Lower leg skin (tissue), 4 donors: ENCODE measurements at regions not wholly inside any gene's neighbourhood (a gene's known extent, or its start where the extent isn't known, plus 50 kb on each side); places are given as distances from the start of the nearest gene placed in this dataset.

Source experiments
- DNase-seq, 2 donors: peaks; one replicate each; pipeline ENCODE4 v3.0.0-alpha.2; 2019; ENCODE audit warnings: low spot score in 2 of 2
- H3K4me3 ChIP-seq: fragments of 200-600 bp; sonication (generic); 2 replicates; pipeline ENCODE4 v1.5.1; 2017; ENCODE audit warnings: mild to moderate bottlenecking, low read depth; ENCODE audit not compliant: poor library complexity, severe bottlenecking
- POLR2A ChIP-seq, 2 donors: fragments of 450-650 bp; IDR thresholded peaks; one replicate each; pipeline ENCODE4 v1.6.1; 2016 to 2017; ENCODE audit warnings: antibody characterized with exemption in 2 of 2, mild to moderate bottlenecking in 1 of 2, moderate library complexity in 1 of 2
- WGBS, 2 donors: methylation state at CpG; one replicate each; pipeline ENCODE4 v1.1.5; 2018; 5-methylcytosine and 5-hydroxymethylcytosine counted together
- intact Hi-C: fragments of 100-400 bp; cut with DNase I; formaldehyde crosslinking; loops from one replicate; pipeline ENCODE4 v1.15.0; 2023; ENCODE audit warnings: low total_unique reads
- TF ChIP-seq, protein P1 (sequence below), 3 donors: fragments of 450-650 bp; IDR thresholded peaks; one replicate each; pipeline ENCODE4 v1.5.1; 2016; ENCODE audit warnings: antibody characterized with exemption in 3 of 3, mild to moderate bottlenecking in 3 of 3, moderate library complexity in 2 of 3

DNA sequence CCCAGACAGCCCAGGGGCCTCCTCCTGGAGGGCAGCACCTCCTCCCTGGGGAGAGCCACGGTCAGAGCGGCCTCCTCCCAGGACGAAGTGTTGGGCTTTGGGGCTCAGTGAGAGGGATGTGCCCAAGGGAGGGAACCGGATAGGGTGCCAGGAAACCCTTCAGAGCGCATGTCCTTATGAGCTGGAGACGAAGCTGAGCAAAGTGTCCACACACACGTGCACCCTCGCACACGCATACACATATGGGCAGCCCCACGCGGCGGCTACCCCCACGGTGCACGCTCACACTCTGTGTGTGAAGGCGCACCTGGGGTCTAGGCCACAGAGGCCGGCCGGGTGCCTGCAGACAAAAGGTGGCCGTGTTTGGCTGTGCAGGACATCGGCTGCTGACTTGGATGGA, 106.1 kb upstream of the HDAC4 start:
- 78 to 83% methylated on average over 18 to 19 of the region's 19 CpGs for WGBS, 2 donors
- intact Hi-C loops, result no loop called here
- TF ChIP-seq, protein P1, sequence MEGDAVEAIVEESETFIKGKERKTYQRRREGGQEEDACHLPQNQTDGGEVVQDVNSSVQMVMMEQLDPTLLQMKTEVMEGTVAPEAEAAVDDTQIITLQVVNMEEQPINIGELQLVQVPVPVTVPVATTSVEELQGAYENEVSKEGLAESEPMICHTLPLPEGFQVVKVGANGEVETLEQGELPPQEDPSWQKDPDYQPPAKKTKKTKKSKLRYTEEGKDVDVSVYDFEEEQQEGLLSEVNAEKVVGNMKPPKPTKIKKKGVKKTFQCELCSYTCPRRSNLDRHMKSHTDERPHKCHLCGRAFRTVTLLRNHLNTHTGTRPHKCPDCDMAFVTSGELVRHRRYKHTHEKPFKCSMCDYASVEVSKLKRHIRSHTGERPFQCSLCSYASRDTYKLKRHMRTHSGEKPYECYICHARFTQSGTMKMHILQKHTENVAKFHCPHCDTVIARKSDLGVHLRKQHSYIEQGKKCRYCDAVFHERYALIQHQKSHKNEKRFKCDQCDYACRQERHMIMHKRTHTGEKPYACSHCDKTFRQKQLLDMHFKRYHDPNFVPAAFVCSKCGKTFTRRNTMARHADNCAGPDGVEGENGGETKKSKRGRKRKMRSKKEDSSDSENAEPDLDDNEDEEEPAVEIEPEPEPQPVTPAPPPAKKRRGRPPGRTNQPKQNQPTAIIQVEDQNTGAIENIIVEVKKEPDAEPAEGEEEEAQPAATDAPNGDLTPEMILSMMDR (IDR thresholded peaks at IDR 0.05), result no peak
- no peak for DNase-seq
- H3K4me3 ChIP-seq, result no peak overlapping the region

DNA sequence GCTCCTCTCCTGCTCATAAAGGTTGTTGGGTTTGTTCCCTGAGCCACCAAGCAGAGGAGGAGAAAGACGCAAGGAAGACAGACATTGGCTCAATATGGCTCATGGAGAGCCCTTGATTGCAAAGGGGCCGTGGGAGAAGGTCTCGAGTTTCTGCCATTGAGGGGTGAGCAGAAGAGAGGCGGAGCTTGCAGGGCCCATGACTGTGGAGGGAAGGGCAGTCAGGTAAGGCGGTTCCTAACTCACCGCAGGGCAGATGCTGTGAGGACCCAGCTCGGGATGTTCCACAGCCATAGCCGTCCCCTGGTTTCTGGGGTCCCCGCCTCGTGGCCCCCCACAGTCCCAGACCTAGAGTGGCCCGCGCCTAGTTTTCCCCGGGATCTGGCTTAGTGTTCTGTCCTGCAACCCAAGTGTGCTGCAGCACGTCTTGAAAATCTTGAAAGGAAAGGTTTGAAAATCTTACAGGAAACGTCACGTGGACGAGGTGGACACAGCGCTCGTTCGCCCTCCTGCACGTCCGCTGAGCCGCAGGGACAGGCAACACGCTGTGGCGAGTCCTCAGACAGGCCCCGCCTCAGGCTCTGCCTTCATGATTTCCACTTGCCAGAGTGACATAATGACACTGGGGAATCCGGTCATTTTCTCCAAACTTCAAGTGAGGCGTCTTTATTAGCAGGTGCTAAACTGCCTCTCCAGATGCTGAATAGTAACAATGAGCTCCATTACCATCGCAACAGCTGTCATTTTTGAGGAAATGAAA, 105.5 kb upstream of the HDAC4 start:
- DNase-seq, result no peak
- intact Hi-C loops, result no loop called here
- H3K4me3 ChIP-seq, result no peak overlapping the region
- no peak for TF ChIP-seq POLR2A (IDR thresholded peaks at IDR 0.05)
- TF ChIP-seq, protein P1 (IDR thresholded peaks at IDR 0.05), result no peak
- 83% methylated on average over 28 to 29 of the region's 29 CpGs for WGBS, 2 donors

DNA sequence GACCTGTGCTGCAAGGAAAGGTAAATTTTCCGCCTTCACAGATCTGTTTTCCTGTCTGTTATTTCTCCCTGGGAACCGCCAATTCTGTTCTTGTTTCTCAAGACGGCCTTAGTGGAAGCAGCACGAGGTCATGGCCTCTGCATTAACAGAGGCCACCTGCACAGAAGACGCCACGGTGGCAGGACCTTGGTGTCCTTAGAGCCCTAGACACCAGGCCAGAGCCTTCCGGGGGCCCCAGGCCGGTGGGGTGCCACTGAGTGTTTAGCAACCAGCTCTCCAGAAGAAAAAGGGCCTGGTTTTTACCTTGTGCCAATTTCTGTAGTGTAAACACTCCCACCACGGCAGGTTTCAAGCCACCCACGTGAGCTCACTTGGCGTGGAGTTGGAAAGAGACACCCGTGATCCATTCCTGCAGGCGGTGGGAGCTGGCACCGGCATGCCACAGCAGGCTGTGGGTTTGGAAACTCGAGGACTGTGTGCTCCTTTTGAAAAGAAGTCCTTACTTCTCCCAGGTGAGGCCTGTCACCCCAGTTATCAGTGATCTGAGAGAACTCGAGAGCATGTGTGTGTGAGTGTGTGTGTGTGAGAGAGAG, 103.9 kb upstream of the HDAC4 start:
- TF ChIP-seq, protein P1 (IDR thresholded peaks at IDR 0.05), result no peak
- no peak for TF ChIP-seq POLR2A (IDR thresholded peaks at IDR 0.05)
- 78 to 81% methylated on average over 16 of the region's 16 CpGs for WGBS, 2 donors
- intact Hi-C loops, result no loop called here
- DNase-seq, result no peak
- H3K4me3 ChIP-seq, result no peak overlapping the region

DNA sequence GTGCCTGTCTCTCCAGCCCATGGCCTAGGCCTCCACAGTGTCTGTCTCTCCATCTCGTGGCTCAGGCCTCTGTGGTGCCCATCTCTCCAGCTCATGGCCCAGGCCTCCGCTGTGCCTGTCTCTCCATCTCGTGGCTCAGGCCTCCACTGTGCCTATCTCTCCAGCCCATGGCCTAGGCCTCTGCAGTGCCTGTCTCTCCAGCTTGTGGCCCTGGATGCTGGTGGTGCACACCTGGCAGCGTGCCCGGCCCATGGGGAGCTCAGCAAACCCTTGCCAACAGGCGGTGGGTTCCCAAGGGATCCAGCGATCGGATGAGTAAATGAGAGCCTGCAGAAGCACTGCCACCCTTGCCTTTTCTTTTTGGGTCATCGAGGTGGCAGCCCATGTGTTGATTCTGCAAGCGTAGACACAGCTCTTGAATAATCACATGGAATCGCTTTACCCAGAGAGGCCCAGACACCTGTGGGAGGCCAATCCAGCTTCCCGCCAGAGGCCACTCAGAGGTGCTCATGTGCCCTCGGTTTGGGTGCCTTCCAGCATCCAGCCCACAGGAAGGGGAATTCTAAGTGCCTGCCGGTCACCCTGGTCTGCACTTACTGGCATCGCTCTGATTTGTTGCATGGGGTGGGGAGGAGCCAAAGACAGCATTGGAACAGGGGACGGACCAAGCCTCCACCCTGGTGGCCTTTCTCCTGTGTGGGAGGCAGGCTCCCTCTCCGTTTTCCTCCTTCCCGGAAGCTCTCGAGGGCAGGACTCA, 101.8 kb upstream of the HDAC4 start:
- intact Hi-C loops, result no loop called here
- no peak overlapping the region for H3K4me3 ChIP-seq
- TF ChIP-seq, protein P1 (IDR thresholded peaks at IDR 0.05), result no peak
- no peak for TF ChIP-seq POLR2A (IDR thresholded peaks at IDR 0.05)
- DNase-seq, result no peak
- WGBS, 2 donors, result 87 to 89% methylated on average over 18 of the region's 19 CpGs

DNA sequence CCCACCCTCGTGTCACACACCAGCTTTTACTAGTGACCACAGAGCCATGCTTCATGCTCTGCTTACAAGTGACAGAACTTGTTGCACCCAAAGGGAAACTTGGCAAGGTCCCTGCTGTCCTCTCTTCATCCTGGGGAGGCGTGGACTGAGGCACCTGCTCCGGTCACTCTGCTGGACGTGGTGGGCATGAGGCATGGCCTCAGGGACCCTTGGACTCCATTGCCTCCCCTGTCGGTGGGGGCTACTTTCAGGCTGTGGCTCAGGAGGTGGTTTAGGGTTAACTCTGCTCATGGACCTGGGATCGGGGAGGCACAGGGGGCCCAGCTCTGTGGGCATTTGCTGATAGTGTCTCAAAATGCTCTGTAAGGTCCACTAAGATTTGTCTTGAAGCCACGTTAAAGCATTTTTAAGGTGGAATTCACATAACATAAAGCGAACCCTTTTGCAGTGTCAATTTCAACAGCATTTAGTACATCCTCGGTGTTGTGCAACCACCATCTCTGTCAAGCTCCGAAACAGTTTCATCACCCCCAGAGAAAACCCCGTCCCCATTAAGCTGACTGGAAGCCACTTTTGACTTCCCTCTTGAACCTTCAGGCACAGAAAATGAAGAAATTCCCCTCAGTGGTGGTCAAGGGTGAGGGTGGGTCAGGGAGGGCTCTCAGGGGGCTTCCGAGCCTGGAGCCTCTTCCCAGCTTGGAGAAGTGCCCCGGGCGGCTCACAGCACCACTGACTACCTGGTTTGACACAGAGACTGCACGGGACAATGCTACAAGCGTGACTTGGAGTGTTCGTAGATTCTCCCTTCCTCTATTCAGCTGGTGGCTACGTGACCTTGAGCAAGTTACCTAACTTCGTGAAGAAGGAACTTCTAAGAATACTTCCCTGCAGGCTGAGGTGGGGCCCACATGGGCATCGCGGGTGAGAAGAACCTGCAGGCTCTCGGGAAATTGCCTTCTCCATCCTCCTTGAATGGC, 100.0 kb upstream of the HDAC4 start:
- no peak overlapping the region for H3K4me3 ChIP-seq
- DNase-seq, result no peak
- 77 to 78% methylated on average over 22 of the region's 22 CpGs for WGBS, 2 donors
- intact Hi-C loops, result no loop called here
- TF ChIP-seq, protein P1 (IDR thresholded peaks at IDR 0.05), result no peak
- TF ChIP-seq POLR2A (IDR thresholded peaks at IDR 0.05), result no peak
